ENCODE measurements at regions not wholly inside any gene's neighbourhood (a gene's known extent, or its start where the extent isn't known, plus 50 kb on each side); places are given as distances from the start of the nearest gene placed in this dataset.

DNA sequence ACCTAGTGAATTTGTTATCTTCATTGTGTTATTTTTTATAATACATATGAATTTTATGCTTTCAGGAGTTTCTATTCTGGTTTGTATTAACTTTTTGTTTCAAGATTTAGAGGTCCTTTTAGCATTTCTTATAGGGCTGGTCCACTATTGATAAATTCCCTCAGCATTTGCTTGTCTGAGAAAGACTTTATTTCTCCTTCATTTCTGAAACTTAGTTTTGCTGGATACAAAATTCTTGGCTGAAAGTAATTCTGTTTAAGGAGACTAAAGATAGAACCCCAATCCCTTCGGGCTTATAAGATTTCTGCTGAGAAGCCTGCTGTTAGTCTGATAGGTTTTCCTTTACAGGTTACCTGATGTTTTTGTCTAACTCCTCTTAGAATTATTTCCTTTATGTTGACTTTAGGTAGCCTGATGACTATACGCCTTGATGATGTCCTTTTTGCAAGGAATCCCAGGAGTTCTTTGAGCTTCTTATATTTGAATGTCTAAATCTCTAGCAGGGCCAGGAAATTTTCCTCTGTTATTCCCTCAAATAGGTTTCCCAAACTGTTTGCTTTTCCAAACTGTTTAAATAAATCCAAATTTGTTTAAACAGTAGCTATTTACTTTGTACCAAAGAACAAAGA lies 127.1 kb downstream of the CYSLTR2 start:
- TF ChIP-seq CTCF (conservative IDR thresholded peaks at IDR 0.05; ENCODE audit: low read depth, low read length) (no peak), EZH2 (IDR thresholded peaks at IDR 0.05; ENCODE audit: borderline replicate concordance, low read depth, low read length, poor library complexity, severe bottlenecking) (no peak)
